ENCODE measurements at regions not wholly inside any gene's neighbourhood (a gene's known extent, or its start where the extent isn't known, plus 50 kb on each side); places are given as distances from the start of the nearest gene placed in this dataset.
A peak's percentile ranks its signal among the peaks of the same experiment; 100 is the strongest.
"Not testable (repeated sequence)": the region's sequence is repeated elsewhere in the genome, so short reads cannot be mapped to it uniquely, and the experiment has no call there.

DNA sequence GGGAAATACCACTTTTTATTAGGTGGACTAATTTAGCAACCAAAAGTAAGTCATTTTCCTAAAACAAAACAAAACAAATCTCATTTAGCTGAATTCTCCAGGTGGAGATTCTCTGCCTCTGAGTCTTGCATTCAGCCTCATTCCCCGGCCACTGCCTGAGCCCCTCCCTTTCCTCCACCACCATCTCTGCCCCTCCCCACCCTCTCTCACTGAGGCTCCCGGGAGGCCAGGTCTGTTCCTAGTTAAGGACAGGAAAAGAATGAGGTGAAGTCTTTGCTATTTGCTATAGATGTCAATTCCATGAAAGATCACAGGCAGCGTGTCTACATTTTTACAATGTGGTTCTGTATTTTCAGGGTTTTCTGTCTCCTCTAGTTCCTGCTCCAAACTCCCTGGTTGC is 83.0 kb upstream of the SOX11 start:
- no peak for DNase-seq

DNA sequence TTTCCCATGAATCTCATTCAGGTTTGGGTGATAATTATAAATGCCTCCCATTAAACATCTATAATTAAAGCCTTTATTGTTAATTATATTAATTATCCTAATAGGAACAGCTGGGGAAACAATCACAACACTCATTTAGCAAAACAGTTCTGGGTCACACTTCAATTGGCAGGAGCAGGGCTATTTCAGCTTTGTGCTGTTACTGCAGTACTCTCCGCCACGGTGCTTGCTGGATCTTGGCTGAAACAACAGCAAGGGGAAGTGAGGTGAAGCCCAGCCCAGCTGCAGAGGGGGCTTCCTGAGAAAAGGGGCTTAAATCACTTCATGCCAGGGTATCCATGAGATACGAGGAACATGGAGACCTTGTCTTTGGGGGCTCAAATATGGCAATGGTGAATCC is 79.5 kb upstream of the SOX11 start:
- DNase-seq = no peak

DNA sequence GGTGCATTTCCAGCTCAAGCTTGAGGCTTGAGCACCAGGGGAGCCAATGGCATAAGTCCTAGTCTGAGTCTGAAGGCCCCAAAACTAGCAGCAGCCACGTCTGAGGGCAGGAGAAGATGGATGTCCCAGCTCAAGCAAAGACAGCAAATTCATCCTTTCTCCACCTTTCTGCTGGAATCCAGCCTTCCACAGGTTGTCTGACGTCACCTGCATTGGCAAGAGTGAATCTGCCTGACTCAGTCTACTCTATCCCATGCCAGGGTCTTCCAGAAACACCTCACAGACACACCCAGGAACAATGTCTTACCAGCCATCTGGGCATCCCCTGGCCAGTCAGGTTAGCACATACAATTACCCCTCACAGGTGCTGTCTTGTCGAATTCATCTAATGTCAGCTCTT is 76.2 kb upstream of the SOX11 start:
- no peak for DNase-seq

DNA sequence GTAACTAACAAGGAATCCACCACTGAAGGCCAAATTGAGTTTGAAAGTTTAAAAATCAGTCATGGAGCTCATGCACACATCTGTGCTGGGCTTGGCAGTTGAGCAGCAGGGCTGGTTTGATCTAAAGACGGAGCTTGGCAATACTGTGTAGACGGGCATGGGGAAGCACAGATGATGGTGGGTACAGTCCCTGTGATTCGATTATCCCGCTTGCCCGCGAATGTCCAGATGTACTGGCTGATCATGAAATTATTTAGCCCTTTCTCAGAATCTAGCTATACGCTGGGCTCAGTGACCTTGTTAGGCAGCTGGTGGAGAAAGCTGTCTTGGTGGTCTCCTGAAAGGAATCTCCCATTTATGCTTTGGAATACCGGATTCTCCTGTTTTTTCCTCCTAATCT is 74.8 kb upstream of the SOX11 start:
- peak in 2 of 3 donors; percentile 33 to 62 for DNase-seq

DNA sequence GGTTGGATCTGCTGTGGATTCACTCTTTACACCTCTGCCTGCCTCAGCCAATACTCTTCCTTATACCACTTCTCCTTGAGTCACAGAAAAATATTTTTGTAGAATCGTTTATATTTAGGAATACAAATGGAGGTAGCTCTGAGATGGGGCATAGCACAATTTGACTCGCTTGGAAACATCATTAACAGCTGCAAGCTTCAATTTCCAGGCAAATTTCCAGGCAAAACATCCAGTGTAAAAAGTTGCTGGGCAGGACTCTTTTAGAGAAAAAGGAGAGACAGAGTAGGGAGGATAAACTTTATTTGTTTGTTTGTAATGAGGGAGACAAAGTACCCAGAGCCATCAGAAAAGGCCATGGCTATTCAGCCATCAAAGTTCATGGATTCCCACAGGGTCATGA is 74.4 kb upstream of the SOX11 start:
- peak; percentile 36 to 71 (median 43) for DNase-seq

DNA sequence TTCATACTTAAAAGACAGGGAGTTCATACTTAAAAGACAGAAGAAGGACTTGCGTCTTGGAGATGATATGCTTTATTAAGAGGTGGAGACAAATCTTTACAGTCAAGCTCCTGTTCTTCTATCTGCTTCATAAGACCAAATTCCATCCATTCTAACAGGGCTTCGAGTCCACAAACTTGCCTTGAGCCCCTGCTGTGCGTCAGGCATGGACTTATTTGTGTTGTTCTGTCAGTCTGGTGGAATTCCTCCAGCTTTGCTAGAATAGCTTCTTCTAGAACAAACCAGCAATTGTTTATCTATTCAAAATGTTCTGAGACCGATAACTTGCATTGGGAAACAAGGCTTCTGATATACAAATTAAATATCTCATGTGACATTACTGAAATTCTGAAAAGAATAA is 73.9 kb upstream of the SOX11 start:
- DNase-seq = no peak

DNA sequence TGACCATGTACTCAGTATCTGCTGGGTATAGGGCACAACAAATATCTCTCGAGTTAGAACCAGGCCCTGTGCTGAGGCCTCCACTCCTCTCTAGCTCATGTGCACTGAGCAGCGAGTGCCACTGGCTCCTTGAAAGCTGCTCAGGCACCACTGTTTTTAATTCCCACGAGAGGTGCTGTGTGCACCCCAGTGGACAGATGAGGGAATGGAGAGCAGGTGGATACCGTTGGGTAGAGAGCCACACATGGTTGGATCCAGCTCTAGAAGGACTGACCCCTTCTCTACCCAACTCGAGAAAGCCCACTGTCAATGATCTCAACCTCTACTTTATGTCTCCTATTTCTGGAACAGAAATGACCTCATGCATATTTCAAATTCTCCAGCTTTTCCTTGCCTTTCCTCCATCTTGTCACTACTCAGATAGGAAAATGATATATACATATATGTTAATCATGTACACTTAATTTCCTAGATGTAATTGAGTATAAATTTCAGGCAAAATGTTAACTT is 66.6 kb upstream of the SOX11 start:
- not testable (repeated sequence) for DNase-seq

DNA sequence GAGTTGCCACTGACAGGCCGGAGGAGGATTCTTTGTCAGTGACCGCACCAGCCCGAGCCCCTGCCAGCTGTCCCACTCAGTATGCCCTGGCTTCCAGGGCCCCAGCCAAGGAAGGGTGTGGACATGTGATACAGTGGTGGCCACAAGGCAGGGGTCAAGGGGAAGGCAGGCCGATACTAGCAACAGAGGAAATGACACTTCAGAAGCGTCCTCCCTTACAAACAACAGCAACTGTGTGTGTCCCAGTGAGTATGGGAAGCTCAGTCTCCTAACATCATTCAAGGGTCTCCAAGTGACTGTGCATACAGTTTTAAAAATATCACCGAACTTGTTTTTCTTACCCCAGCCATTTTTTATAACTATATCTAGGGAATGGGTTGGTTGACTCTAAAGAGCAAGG is 63.7 kb upstream of the SOX11 start:
- DNase-seq = not testable (repeated sequence)

DNA sequence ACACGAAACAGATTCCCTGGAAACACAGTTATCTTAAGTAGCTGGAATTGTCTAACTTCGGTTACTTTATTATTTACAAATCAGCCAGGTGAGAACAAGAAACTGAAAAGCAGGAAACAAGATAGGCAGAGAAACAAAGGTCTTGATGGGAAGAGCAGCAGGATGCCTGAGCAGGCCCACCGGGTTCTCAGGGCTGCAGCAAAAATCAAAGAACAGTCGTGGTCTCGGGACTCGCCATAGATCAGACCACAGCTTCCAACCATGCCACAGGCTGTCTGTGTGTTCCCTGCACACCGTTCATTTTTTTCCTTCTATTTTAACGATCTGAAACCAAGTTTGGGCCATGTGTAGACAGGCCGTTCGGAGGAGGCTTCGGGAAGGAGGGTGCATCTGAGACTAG is 62.7 kb upstream of the SOX11 start:
- not testable (repeated sequence) for DNase-seq

DNA sequence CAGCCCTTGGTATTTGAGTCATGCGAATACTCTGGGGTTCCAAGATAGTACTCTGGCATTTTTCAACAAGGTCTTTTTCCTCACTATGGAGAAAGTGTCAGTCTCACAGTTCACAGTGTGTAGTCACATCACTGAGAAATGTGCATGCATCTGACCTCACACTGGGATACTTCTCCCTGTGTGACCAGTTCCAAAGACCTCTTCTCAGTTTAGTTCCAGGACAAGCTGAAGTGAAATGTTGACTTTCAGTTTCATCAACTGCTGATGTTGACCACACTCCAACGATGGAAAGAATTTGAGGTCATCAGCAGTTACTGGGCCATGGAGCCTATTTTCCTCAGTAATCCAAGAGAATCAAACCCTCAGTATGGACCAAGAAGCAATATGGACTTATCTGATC is 55.1 kb upstream of the SOX11 start:
- DNase-seq = not testable (repeated sequence)
